K562 (cell line): ENCODE measurements at regions not wholly inside any gene's neighbourhood (a gene's known extent, or its start where the extent isn't known, plus 50 kb on each side); places are given as distances from the start of the nearest gene placed in this dataset.

ENCODE experiments used
- ATAC-seq: fragments of 200-7000 bp; cut with Tn5 transposase; 3 replicates; pipeline ENCODE4 v1.9.1; 2020; ENCODE audit warnings: moderate library complexity
- BruUV-seq: library from RNA; stranded (reverse); fragments of 400-500 nt; replicated peaks from 2 replicates; lab custom pipeline; 2021; lab: Mats Ljungman, UMichigan
- CTCF ChIA-PET: fragments of 300-600 bp; formaldehyde crosslinking; extraction: SDS; loops from one replicate; lab custom pipeline; 2021; ENCODE audit warnings: low intra/inter-chr PET ratio; lab: Yijun Ruan, JAX
- POLR2A ChIA-PET: fragments of 300-600, 350-650 bp; sonication (Branson Sonifier 250); formaldehyde crosslinking; extraction: SDS; loops from one replicate; lab custom pipeline; 2021; ENCODE audit warnings: antibody characterized with exemption, inconsistent platforms; lab: Yijun Ruan, JAX
- DNase-seq, 4 experiments: peaks; one replicate each; pipeline versions ENCODE4 v3.0.0 to v3.0.0-alpha.2; 2011 to 2018; ENCODE audit warnings: low spot score in 3 of 4, mixed read lengths in 3 of 4; ENCODE audit errors: extremely low read depth in 1 of 4
- FAIRE-seq: peaks from 2 replicates; lab custom pipeline; 2011; peaks lifted over from hg19 to GRCh38; lab: Jason Lieb, UNC
- H2AFZ ChIP-seq: 2 replicates; pipeline ENCODE4 v1.6.0; 2011; ENCODE audit warnings: low read depth, low read length, control low read depth, inconsistent platforms
- H3K27ac ChIP-seq: fragments of 200-600 bp; 3 replicates; pipeline ENCODE4 v1.8.0; 2011; ENCODE audit warnings: low read depth, mild to moderate bottlenecking, control low read depth, inconsistent platforms, low read length, moderate library complexity, mixed read lengths; ENCODE audit errors: extremely low read depth
- H3K27me3 ChIP-seq, 2 experiments: fragments of 300-600 bp in 1 of 2; 2 replicates in 1 of 2; 3 replicates in 1 of 2; pipeline versions ENCODE4 v1.6.0 to v1.8.0; 2011; ENCODE audit warnings: inconsistent platforms in 2 of 2, low read length in 2 of 2, mild to moderate bottlenecking in 1 of 2, mixed read lengths in 1 of 2, moderate library complexity in 1 of 2; ENCODE audit not compliant: control insufficient read depth in 2 of 2, insufficient read depth in 2 of 2
- H3K36me3 ChIP-seq: fragments of 300-600 bp; 3 replicates; pipeline ENCODE4 v1.8.0; 2011; ENCODE audit warnings: mild to moderate bottlenecking, low read length, inconsistent platforms; ENCODE audit not compliant: control insufficient read depth, insufficient read depth
- H3K4me1 ChIP-seq, 2 experiments: fragments of 200-600 bp in 1 of 2; replicated peaks in 1 of 2; 2 replicates in 1 of 2; 3 replicates in 1 of 2; pipeline versions ENCODE4 v1.5.1 to v1.8.0; 2011; ENCODE audit warnings: inconsistent platforms in 2 of 2, low read length in 2 of 2, mild to moderate bottlenecking in 1 of 2, mixed read lengths in 1 of 2, moderate library complexity in 1 of 2; ENCODE audit not compliant: control insufficient read depth in 2 of 2, insufficient read depth in 2 of 2
- H3K4me2 ChIP-seq: 2 replicates; pipeline ENCODE4 v1.6.1; 2011; ENCODE audit warnings: low read length, control low read depth, inconsistent platforms, mixed read lengths; ENCODE audit not compliant: insufficient read depth
- H3K4me3 ChIP-seq: fragments of 200-600 bp; sonication (generic), shearing (Covaris generic); 2 replicates; pipeline ENCODE4 v1.5.1; 2016; ENCODE audit warnings: control low read depth, inconsistent platforms
- H3K79me2 ChIP-seq: fragments of 200-600 bp; 3 replicates; pipeline ENCODE4 v1.8.0; 2011; ENCODE audit warnings: low read length, inconsistent platforms; ENCODE audit not compliant: control insufficient read depth, insufficient read depth
- H3K9ac ChIP-seq, 2 experiments: 2 replicates each; pipeline versions ENCODE4 v1.6.0 to v1.6.1; 2011; ENCODE audit warnings: low read depth in 2 of 2, low read length in 2 of 2, control low read depth in 1 of 2, inconsistent platforms in 1 of 2, mild to moderate bottlenecking in 1 of 2, mixed read lengths in 1 of 2; ENCODE audit not compliant: insufficient read depth in 1 of 2
- H3K9me1 ChIP-seq: one replicate; pipeline ENCODE4 v1.6.0; 2011; ENCODE audit warnings: inconsistent platforms, mild to moderate bottlenecking, low read length, moderate library complexity; ENCODE audit not compliant: control insufficient read depth, insufficient read depth
- H3K9me3 ChIP-seq: replicated peaks from 2 replicates; pipeline ENCODE4 v1.5.1; 2011; ENCODE audit warnings: low read depth, low read length, inconsistent platforms; ENCODE audit not compliant: control insufficient read depth, insufficient read depth
- H4K20me1 ChIP-seq: replicated peaks from 2 replicates; pipeline ENCODE4 v1.6.1; 2011; ENCODE audit warnings: low read length, inconsistent platforms, mixed read lengths; ENCODE audit not compliant: control insufficient read depth, insufficient read depth
- COPS2 ChIP-seq: fragments of 450-650 bp; conservative IDR thresholded peaks from 2 replicates; pipeline ENCODE4 v1.6.1; 2016; ENCODE audit warnings: mild to moderate bottlenecking, moderate library complexity
- EHMT2 ChIP-seq: fragments of 450-650 bp; IDR thresholded peaks from 2 replicates; pipeline ENCODE4 v1.6.1; 2018; ENCODE audit warnings: antibody characterized with exemption
- EWSR1 ChIP-seq: fragments of 450-650 bp; IDR thresholded peaks from 2 replicates; pipeline ENCODE4 v1.6.1; 2018; ENCODE audit warnings: borderline replicate concordance, mild to moderate bottlenecking, low read depth, moderate library complexity; ENCODE audit not compliant: partially characterized antibody
- HDAC1 ChIP-seq, 2 experiments: fragments of 450-650 bp; IDR thresholded peaks; 2 replicates each; pipeline ENCODE4 v1.6.1; 2016 to 2017; ENCODE audit warnings: inconsistent platforms in 1 of 2, mild to moderate bottlenecking in 1 of 2, moderate library complexity in 1 of 2
- MCM7 ChIP-seq, 2 experiments: fragments of 450-650 bp; IDR thresholded peaks; 2 replicates each; pipeline ENCODE4 v1.6.1; 2016 to 2018
- NFYB ChIP-seq: IDR thresholded peaks from 2 replicates; pipeline ENCODE4 v1.6.1; 2011; ENCODE audit warnings: mild to moderate bottlenecking, moderate library complexity; ENCODE audit not compliant: insufficient read length; ENCODE audit errors: extremely low read depth
- RNF2 ChIP-seq: sonication (generic); IDR thresholded peaks from 2 replicates; pipeline ENCODE4 v1.6.1; 2016
- SIRT6 ChIP-seq: IDR thresholded peaks from one replicate; pipeline ENCODE4 v1.6.1; 2012; ENCODE audit warnings: low read depth, mild to moderate bottlenecking, control low read depth, inconsistent platforms, low read length, moderate library complexity
- ZKSCAN3 ChIP-seq: fragments of 250-450 bp; sonication (Bioruptor Pico); IDR thresholded peaks from 2 replicates; pipeline ENCODE4 v1.4.0; 2020
- ZNF3 ChIP-seq: fragments of 250-450 bp; sonication (Bioruptor Pico); IDR thresholded peaks from 2 replicates; pipeline ENCODE4 v1.5.0; 2021; ENCODE audit warnings: mild to moderate bottlenecking, moderate library complexity
- ZNF707 ChIP-seq: fragments of 250-450 bp; sonication (Bioruptor Pico); conservative IDR thresholded peaks from 2 replicates; pipeline ENCODE4 v1.8.0; 2022; ENCODE audit warnings: inconsistent platforms, mild to moderate bottlenecking, moderate library complexity
- ZNF785 ChIP-seq: fragments of 250-450 bp; sonication (Bioruptor Pico); IDR thresholded peaks from 2 replicates; pipeline ENCODE4 v1.4.0; 2020; ENCODE audit warnings: mild to moderate bottlenecking
- WGBS: fragments of 100-300 bp; shearing (Covaris generic); methylation state at CpG from one replicate; pipeline ENCODE4 v1.1.6; 2016; ENCODE audit warnings: low coverage, mixed read lengths; ENCODE audit not compliant: insufficient coverage; ENCODE audit errors: missing lambda C conversion rate; 5-methylcytosine and 5-hydroxymethylcytosine counted together
- in situ Hi-C: fragments of 300-500 bp; cut with MboI; formaldehyde crosslinking; loops from 4 replicates; pipeline ENCODE4 v1.15.0; 2018; ENCODE audit warnings: inconsistent platforms, mixed read lengths
- intact Hi-C: fragments of 100-400 bp; cut with micrococcal nuclease; formaldehyde crosslinking; loops from 2 replicates; pipeline ENCODE4 v1.14.2; 2022
- TF ChIP-seq, protein P1 (sequence below): fragments of 250-450 bp; sonication (Bioruptor Pico); IDR thresholded peaks from 2 replicates; pipeline ENCODE4 v1.6.1; 2021; ENCODE audit warnings: mild to moderate bottlenecking
- TF ChIP-seq, protein P2 (sequence below): fragments of 250-450 bp; sonication (Bioruptor Pico); IDR thresholded peaks from 2 replicates; pipeline ENCODE4 v1.4.0; 2020; ENCODE audit warnings: mild to moderate bottlenecking, moderate library complexity, borderline replicate concordance
- TF ChIP-seq, protein P3 (sequence below): fragments of 250-450 bp; sonication (Bioruptor Pico); IDR thresholded peaks from 2 replicates; pipeline ENCODE4 v1.8.0; 2022; ENCODE audit warnings: inconsistent platforms
- TF ChIP-seq, protein P4 (sequence below): fragments of 250-450 bp; sonication (Bioruptor Pico); IDR thresholded peaks from 2 replicates; pipeline ENCODE4 v1.5.0; 2021; ENCODE audit warnings: mild to moderate bottlenecking, moderate library complexity

DNA sequence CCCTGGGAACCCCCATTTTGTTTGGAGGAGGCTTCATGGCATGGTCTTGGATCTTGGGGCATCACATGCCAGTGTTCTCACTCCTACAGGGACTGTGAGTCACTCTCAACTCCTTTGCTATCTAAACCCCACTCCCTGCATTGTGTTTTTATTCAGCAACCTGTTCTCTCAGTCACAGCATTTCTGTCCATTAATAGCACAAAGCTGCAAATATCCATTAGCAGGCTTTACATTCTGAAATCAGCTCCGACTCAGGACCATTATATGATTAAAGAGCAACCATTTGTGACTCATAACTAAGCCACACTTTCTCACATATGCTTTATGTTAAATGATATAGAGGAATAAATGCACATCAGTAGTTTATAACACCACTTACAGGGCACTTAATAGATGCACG, 462.1 kb upstream of the BRINP1 start:
- Histone ChIP-seq H3K36me3 (no peaks in the 10 kb centered on the region), H4K20me1 (no peaks in the 10 kb centered on the region), H3K9me3 (no peaks in the 10 kb centered on the region), H3K27ac (no peak overlapping the region), H3K27me3 (no peaks in the 10 kb centered on the region), H3K79me2 (no peaks in the 10 kb centered on the region), H3K4me2 (no peak overlapping the region), H3K9me1 (no peaks in the 10 kb centered on the region), H3K4me1 (no peaks in the 10 kb centered on the region), H2AFZ (no peak overlapping the region), H3K4me3 (no peak overlapping the region), H3K9ac (no peak overlapping the region)
- in situ Hi-C loops, result no loop called here
- FAIRE-seq (no peak), ATAC-seq (no peak), DNase-seq (no peak)
- BruUV-seq, result no TSS peak
- ChIA-PET POLR2A (no interaction called here), CTCF (no interaction called here)
- WGBS, result 0% methylated on average over 2 of the region's 2 CpGs
- intact Hi-C loops, result no loop called here
- no peak for TF ChIP-seq HDAC1 (IDR thresholded peaks at IDR 0.05)
- no peak for TF ChIP-seq MCM7 (IDR thresholded peaks at IDR 0.05)
- TF ChIP-seq, protein P1, sequence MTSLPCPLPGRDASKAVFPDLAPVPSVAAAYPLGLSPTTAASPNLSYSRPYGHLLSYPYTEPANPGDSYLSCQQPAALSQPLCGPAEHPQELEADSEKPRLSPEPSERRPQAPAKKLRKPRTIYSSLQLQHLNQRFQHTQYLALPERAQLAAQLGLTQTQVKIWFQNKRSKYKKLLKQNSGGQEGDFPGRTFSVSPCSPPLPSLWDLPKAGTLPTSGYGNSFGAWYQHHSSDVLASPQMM (CRISPR knock-in tag), result no peak
- TF ChIP-seq, protein P2, sequence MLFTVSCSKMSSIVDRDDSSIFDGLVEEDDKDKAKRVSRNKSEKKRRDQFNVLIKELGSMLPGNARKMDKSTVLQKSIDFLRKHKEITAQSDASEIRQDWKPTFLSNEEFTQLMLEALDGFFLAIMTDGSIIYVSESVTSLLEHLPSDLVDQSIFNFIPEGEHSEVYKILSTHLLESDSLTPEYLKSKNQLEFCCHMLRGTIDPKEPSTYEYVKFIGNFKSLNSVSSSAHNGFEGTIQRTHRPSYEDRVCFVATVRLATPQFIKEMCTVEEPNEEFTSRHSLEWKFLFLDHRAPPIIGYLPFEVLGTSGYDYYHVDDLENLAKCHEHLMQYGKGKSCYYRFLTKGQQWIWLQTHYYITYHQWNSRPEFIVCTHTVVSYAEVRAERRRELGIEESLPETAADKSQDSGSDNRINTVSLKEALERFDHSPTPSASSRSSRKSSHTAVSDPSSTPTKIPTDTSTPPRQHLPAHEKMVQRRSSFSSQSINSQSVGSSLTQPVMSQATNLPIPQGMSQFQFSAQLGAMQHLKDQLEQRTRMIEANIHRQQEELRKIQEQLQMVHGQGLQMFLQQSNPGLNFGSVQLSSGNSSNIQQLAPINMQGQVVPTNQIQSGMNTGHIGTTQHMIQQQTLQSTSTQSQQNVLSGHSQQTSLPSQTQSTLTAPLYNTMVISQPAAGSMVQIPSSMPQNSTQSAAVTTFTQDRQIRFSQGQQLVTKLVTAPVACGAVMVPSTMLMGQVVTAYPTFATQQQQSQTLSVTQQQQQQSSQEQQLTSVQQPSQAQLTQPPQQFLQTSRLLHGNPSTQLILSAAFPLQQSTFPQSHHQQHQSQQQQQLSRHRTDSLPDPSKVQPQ (CRISPR knock-in tag), result no peak
- no peak for TF ChIP-seq ZNF785 (CRISPR knock-in tag)
- no peak for TF ChIP-seq EHMT2
- no peak for TF ChIP-seq ZNF3 (CRISPR knock-in tag)
- no peak for TF ChIP-seq ZKSCAN3
- TF ChIP-seq COPS2, result no peak
- TF ChIP-seq ZNF707 (CRISPR knock-in tag), result no peak
- no peak for TF ChIP-seq SIRT6
- no peak for TF ChIP-seq NFYB
- TF ChIP-seq RNF2, result no peak
- TF ChIP-seq, protein P3, sequence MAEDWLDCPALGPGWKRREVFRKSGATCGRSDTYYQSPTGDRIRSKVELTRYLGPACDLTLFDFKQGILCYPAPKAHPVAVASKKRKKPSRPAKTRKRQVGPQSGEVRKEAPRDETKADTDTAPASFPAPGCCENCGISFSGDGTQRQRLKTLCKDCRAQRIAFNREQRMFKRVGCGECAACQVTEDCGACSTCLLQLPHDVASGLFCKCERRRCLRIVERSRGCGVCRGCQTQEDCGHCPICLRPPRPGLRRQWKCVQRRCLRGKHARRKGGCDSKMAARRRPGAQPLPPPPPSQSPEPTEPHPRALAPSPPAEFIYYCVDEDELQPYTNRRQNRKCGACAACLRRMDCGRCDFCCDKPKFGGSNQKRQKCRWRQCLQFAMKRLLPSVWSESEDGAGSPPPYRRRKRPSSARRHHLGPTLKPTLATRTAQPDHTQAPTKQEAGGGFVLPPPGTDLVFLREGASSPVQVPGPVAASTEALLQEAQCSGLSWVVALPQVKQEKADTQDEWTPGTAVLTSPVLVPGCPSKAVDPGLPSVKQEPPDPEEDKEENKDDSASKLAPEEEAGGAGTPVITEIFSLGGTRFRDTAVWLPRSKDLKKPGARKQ (CRISPR knock-in tag), result no peak
- TF ChIP-seq, protein P4, sequence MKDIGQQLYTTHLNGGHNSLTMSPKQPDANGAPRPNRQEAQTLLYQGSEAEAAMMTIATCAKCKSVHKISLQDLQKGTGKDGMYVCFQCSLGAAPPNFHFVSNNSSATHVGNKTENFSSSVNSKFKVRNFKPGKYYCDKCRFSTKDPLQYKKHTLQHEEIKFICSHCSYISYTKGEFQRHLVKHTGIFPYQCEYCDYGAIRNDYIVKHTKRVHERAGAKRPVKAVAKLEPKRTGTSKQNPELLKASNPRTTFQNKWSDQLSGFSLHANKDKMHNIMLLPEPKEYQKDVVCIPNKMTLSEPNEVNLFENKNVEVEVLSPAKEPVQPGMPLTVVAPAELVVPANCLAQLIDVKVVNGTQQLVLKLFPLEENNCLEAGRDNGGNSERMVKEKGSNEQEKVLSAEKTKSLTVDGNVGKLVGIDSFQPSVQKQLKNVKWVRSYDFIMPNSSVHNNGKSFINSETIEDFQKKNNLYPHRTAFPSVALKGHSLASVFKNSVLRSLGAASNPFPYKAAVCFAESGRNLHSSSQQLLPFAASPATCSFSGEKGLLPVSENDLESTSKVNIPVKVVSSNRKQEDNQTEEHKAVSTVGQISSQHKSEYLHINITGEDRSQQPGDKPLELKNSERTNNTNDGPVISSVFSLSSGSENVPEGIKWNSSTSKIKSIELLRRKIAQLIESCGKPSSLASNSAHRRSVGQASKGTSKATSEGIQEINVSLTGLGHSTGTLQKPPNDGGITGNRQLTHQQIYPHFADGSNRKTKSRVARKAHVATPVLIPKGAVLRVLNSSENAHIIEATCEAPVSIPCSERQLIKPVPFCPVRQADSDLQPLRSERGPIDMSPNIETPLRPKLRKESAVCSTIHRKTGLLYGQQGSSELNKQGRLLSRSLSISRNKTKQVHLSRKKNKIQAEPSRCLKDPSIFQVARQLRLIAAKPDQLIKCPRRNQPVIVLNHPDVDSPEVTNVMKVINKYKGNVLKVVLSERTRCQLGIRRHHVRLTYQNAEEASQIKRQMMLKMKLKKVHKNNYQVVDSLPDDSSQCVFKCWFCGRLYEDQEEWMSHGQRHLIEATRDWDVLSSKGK (CRISPR knock-in tag), result no peak
- no peak for TF ChIP-seq EWSR1
